GM21423 (cell line): ENCODE measurements at regions not wholly inside any gene's neighbourhood (a gene's known extent, or its start where the extent isn't known, plus 50 kb on each side); places are given as distances from the start of the nearest gene placed in this dataset.

Experiments used
- ATAC-seq: cut with Tn5 transposase; IDR thresholded peaks from one replicate; pipeline ENCODE4 v1.9.1; 2021; ENCODE audit warnings: mild to moderate bottlenecking, moderate library complexity; ENCODE audit not compliant: unreplicated experiment

DNA sequence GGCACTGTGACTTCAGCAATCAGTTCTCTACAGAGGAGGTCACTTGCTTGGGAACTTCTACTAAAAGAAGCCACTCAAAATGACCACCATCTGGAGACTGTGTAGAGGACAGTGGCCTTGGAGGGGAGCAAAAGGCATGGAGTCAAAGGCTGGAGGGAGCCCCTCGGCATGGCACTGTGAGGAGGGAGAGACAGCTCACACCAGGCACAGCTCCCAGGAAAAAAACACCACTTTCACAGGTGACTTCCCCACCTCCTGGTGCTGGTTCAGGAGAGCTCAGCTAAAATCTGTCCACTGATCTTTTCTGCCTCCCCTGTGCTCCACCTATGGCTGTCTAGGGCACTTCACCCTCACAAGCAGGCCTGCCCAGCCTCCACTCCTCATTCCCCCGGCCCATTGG is 649.4 kb upstream of the MGMT start:
- no peak for ATAC-seq

DNA sequence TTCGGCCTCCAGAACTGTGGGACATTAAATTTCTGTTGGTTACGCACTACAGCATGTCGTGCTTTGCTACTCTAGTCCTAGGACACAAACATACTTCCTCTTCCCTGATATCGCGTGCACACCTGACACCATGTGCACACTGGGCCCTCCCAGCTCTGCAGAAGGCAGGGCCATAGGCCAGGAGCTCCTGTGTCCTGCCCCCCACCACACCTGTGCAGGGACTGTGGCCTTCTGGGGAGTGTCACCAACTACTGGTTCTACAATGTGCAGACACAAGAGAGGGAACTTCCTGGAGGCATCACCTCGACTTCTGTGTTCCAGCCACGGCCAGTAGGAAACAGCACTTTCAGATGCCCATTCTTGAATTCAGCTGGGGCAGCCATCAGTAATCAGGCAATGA is 646.4 kb upstream of the MGMT start:
- no peak for ATAC-seq

DNA sequence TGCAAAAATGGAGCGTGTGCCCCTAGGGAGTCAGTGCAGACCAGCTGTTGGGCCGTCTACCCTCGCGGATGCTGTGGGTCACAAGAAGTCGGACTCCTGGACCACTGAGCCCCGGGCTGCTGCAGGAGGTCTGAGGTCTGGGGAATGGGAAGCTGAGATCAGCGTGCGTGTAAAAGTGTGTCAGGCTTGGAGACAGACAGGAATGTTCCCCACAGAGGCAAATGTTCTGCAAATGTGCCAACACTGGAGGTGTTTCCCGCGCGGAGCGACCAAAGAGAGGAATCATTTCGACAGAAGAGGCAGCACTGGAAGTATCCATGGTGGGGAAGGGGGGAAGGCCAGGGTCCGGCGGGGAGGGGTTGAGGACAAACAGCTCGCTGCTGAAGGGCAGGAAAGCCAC is 643.8 kb upstream of the MGMT start:
- ATAC-seq, result no peak

DNA sequence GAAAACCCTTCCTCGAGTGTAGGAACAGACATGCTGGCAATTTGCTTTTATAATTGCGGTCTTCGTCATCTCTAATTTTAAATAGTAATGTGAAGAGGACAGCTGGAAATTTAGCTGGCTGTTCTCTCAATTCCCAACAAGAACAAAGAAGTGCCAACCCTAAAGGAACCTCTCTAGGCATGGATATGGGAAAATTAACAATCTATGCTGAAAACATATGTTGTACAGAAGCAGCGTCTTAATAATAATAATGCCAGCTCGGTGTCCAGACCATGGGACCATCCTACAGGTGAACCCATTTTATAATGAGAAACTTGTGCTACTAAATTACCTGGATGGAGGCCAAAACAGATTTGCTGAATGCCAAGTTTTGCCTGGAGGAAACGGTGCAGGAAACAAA is 641.4 kb upstream of the MGMT start:
- no peak for ATAC-seq

GRCh38 chr10:128833671-128834070 is 633.4 kb upstream of the MGMT start:
- ATAC-seq, result no peak

DNA sequence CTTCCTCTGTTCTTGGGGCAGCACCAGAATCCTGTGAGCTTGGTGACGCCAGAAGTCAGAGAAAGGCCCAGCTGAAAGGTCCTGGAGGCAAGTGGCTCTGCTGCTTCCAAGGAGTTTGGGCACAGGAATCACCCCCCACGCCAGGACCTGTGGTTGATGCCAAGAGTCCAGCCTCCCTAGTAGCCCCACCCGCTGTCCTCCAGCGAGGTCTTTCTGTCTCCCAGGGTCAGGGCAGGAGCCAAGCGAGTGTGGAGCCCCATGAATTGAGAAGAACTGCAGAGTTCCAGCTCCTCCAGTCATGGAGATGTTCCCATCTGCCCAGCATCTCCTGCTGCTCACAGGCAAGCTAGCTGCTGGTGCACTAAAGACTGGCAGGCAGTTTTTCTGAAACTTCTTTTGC is 631.7 kb upstream of the MGMT start:
- ATAC-seq, result no peak

DNA sequence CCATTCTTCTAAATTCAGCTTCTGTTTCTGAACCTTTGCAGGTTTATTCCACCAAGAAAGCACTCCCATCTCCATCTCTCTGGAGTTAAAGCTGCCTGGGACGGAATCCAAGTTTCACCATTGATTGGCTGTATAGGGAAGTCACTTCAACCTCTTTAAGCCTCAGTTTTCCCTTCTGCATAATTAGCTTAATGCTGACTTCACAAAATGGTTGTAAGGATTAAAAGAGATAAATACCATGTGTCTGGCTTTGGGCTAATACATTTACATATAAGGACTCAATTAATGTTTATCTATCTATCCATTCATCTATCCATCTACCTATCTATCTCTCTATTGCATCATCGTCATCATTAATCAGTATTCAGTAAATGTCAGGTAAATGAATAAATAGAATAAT is 629.6 kb upstream of the MGMT start:
- no peak for ATAC-seq

- ATAC-seq, result no peak
Measured at GRCh38 chr10:128839134-128839533, 627.9 kb upstream of the MGMT start.

DNA sequence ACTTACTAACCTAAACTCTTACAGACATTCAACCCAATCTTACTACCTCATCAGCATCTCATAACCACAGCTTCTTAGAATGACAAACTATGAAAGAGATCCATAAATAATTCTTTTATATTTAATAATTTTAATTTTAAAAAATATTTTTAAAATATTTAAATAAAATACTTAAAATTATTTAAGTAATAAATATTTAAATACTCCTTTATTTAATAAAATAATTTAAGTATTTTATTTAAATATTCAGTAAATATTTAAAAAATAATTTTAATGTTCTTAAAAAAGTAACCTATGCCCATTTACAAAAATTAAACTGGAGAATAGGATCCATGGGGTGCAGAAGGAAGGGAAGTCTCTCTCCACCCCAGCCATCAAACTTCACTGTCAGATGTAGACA is 627.3 kb upstream of the MGMT start:
- no peak for ATAC-seq

- ATAC-seq, result no peak
Measured at GRCh38 chr10:128843972-128844371, 623.1 kb upstream of the MGMT start.

DNA sequence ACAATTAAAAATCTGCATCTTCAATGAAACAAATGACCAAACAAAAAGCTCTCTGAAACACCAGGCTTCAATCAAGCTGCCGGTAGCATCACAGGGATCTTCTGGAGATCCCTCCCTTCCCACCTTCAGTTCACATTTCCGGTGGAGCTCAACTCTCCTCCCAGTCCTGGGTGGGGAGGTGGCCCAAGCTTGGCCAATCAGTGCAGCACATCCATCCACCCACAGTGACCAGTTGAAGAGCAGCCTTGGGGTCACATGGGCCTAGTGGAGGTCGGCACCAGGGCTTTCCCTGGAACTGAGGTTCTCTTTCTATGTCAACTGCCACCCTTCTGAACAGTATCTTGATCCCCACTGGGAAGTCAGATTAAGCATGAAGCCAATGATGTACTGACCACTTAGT is 620.1 kb upstream of the MGMT start:
- ATAC-seq, result no peak

GRCh38 chr10:128848810-128849209 is 618.2 kb upstream of the MGMT start:
- no peak for ATAC-seq

GRCh38 chr10:128850647-128851046 is 616.4 kb upstream of the MGMT start:
- ATAC-seq, result no peak

GRCh38 chr10:128851281-128851680 is 615.8 kb upstream of the MGMT start:
- ATAC-seq, result no peak

DNA sequence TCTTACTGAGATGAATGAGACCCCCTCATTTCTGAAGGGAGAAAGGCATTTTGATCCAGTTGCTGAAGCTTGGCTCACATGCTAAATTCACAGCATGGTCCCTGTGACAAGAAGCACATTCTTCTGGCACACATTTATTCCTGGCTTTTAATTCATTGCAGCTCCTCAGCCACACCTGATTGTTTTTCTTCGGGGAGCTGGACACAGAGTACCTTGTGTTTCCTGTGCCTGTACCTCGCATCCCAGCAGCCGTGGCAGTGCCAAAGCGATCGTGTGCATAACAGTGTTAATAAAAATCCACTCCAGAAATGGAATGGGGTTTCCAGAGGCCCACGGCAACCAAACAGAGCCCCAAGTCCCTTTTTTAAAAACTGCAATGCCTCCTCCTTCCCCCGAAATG is 615.3 kb upstream of the MGMT start:
- no peak for ATAC-seq

- ATAC-seq, result no peak
Measured at GRCh38 chr10:128852449-128852848, 614.6 kb upstream of the MGMT start.

DNA sequence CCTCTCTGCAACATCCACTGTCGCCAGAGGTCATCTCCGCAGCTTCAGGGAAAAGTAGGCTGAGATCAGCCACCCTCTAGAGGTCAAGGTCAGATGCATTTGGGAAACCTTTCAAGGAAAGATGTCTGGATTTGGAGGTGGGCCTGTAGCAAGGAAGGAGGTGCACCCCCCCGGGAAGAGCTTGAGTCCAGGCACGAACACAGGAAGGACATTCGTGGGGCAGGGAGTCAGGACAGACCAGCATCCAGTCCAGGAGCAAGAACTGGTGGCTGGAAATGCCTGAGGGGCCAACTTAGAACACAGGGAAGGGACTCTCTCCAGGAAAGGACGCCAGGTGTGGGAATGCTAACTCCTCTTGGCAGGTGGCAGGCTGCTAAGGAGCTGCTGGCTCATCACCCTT is 614.1 kb upstream of the MGMT start:
- no peak for ATAC-seq

- ATAC-seq, result no peak
Measured at GRCh38 chr10:128853537-128853936, 613.5 kb upstream of the MGMT start.

DNA sequence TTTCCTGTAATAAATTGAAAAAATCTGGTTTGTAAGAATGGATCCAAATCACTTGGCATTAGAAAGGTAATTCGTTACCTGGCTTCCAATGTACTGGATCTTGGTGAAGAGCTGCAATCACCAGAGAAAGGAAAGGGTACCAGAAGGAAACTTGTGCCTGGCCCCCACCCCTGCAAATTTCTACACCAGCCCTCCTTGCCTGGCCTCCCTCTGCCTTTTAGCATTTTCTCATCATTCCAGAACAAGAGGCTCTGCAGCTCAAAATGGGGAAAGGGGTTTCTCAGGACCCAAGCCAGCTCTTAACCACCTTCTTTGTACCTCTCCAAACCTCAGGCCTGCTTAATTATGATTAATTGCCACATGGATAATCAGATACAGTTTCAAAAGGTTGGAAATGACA is 612.8 kb upstream of the MGMT start:
- no peak for ATAC-seq

DNA sequence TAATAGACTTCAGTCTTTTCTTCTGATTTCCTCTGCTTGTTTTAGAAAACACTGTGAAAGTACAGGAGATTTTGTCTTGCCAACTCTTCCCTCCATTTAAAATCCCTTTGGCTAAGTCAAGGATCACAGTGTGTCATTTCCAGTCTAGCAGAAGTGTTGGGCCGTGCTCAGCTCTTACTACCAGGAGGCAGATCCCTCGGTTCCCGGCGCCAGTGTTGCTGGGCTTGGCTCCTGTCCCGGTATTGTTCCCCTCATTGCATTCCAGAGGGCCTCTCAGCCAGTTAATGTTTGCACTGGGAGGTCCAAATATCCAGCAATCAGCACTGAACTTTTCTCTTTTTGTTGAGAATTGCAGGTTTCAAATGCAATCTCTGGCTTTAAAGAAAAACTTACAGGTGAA is 612.1 kb upstream of the MGMT start:
- no peak for ATAC-seq

DNA sequence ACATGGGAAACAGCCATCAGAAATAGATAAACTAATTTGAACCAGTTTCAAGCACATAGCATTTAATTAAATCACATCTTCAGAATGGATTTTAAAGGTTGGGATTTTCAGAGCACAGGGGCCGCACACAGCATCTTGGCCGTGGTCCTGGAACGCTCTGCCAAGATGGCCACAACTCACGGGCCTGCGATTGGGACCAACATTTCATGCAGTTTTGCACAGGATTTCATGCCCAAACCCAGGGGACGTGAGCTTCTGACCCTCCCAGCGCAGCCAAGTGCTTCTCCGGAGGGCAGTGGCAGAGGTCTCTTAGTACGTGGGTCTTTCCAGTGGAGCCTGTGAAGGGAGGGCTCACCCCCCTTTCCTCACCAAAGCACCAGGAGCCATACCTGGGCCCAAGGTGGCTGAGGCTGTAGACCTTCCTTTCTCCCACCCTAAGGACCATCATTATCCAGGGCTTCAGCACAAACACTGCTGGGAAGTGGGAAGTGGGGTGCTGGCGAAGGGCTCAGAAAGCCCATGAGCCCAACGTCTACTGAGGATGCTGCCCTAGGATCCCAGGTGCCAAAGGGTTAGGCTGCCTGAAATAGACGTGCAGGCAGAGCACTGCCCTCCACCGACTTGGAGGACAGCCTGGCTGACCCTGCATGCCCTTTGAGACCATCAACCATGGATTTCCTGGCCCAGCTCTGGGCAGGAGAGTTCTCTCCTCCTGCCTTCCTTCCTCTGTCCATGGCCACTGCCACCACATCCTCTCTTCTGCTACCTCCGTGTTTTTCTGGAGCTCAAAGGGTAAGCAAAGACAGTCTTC is 611.2 kb upstream of the MGMT start:
- ATAC-seq, result no peak

DNA sequence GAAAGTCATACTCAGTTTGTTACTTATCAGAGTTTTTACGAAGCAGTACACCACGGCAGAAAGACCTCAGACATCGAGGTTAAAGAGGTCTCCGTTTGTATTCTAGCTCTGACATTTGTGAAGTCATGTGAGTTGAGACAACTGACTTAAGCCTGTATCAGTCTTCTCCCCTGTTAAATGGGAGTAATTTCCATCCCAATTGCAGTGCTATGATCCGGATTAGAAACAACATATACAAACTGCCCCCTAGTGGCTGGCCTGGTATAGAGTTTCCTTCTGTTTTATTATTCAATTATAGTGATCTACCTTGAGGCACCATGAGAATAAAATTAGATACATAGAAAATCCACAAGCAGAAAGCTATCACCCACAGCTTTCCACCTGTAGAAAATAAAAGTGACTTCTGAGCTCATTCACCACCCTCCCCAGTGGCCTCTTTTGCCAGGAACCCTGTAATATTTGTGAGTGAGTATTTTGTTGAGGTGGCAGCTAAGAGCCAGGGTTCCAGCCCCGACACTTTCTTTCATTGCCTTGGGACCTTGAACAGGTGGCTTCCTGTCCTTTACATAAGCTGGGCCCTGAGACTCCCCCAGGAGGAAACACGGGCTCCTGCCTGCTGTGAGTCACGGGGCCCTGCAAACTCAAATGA is 607.2 kb upstream of the MGMT start:
- ATAC-seq, result peak; percentile 51

DNA sequence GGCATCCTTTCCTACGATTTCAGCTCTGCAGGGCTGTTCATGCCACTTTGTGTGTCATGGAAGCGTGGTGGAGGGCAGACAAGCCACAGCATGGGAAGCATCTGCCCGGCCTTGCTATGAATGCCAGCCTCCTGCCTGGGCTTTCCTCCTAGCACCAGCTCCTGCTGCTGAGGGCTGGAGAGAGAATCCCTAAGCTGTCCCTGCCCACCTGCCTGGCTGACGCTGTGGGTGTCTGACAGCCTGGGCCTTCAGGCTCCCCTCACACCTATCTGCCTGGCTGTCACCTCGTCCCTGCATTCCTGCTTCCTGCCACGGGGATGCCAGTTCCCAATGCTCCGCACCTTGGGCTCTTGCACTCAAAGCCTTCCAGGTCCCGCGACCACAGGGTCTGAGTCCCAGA is 606.5 kb upstream of the MGMT start:
- no peak for ATAC-seq
